ENCODE measurements at regions not wholly inside any gene's neighbourhood (a gene's known extent, or its start where the extent isn't known, plus 50 kb on each side); places are given as distances from the start of the nearest gene placed in this dataset.

- H3K4me1 Mint-ChIP-seq (ENCODE audit: low read depth), result no peaks in the 10 kb centered on the region
- no peaks in the 10 kb centered on the region for H3K36me3 Mint-ChIP-seq (ENCODE audit: low read depth)
- TF ChIP-seq, protein P1, sequence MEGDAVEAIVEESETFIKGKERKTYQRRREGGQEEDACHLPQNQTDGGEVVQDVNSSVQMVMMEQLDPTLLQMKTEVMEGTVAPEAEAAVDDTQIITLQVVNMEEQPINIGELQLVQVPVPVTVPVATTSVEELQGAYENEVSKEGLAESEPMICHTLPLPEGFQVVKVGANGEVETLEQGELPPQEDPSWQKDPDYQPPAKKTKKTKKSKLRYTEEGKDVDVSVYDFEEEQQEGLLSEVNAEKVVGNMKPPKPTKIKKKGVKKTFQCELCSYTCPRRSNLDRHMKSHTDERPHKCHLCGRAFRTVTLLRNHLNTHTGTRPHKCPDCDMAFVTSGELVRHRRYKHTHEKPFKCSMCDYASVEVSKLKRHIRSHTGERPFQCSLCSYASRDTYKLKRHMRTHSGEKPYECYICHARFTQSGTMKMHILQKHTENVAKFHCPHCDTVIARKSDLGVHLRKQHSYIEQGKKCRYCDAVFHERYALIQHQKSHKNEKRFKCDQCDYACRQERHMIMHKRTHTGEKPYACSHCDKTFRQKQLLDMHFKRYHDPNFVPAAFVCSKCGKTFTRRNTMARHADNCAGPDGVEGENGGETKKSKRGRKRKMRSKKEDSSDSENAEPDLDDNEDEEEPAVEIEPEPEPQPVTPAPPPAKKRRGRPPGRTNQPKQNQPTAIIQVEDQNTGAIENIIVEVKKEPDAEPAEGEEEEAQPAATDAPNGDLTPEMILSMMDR (IDR thresholded peaks at IDR 0.05), result no peak
- no peak overlapping the region for H3K4me3 Mint-ChIP-seq
- DNase-seq, result no peak
- peaks cover 39% of the 10 kb centered on the region for H3K9me3 Mint-ChIP-seq
- no peak overlapping the region for H3K27ac Mint-ChIP-seq
- no peaks in the 10 kb centered on the region for H3K27me3 Mint-ChIP-seq (ENCODE audit: insufficient read depth)
These were observed 120.9 kb downstream of the SLC17A6 start for GRCh38 chr11:22459048-22459447.

GRCh38 chr11:22458161-22458560, 120.0 kb downstream of the SLC17A6 start:
- TF ChIP-seq, protein P1 (IDR thresholded peaks at IDR 0.05), result no peak
- Mint-ChIP-seq H3K4me3 (no peak overlapping the region), H3K36me3 (ENCODE audit: low read depth) (no peaks in the 10 kb centered on the region), H3K27ac (no peak overlapping the region), H3K9me3 (peaks cover 34% of the 10 kb centered on the region), H3K4me1 (ENCODE audit: low read depth) (no peaks in the 10 kb centered on the region), H3K27me3 (ENCODE audit: insufficient read depth) (no peaks in the 10 kb centered on the region)
- DNase-seq, result no peak

DNA sequence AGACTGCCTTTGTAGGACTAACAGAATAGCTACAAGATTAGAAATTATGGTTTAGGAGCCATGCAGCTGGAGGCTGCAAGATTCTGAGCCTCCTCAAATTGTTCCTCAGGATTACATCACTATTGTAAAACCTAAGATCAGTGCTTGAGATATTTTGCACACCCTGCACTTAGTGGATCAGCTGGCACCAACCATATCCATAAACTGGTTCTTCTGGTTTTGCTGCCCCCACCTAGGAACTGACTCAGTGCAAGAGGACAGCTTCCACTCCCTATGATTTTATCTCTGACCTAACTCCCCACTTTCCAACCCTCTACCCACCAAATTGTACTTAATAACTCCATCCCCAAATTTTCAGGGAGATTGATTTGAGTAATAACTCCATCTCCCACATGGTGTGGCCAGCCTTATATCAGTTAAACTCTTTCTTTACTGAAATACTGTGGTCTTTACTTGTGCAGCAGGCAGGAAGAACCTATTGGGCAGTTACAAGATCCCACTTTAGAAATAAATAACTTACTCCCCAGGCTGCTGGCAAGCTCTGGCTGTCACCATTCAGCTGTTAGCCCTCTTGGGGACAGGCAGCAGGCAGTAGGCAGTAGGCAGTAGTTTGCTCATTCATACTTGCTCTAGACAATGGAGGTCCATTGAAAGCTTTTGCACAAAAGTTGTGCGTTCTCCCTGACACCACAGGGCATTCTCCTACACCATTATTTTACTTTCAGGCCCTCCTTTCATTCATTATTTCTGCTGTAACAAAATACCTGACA, 119.0 kb downstream of the SLC17A6 start:
- H3K36me3 Mint-ChIP-seq (ENCODE audit: low read depth), result no peaks in the 10 kb centered on the region
- no peak overlapping the region for H3K4me3 Mint-ChIP-seq
- H3K27ac Mint-ChIP-seq, result no peak overlapping the region

GRCh38 chr11:22454461-22455090, 116.4 kb downstream of the SLC17A6 start:
- Mint-ChIP-seq H3K4me3 (no peak overlapping the region), H3K36me3 (ENCODE audit: low read depth) (no peaks in the 10 kb centered on the region), H3K4me1 (ENCODE audit: low read depth) (no peaks in the 10 kb centered on the region), H3K27ac (no peak overlapping the region), H3K27me3 (ENCODE audit: insufficient read depth) (no peaks in the 10 kb centered on the region), H3K9me3 (peaks cover 32% of the 10 kb centered on the region)
- TF ChIP-seq, protein P1 (IDR thresholded peaks at IDR 0.05), result no peak
- DNase-seq, result no peak

More for the DNA sequence above, 119.0 kb downstream of the SLC17A6 start:
- Mint-ChIP-seq H3K9me3 (peaks cover 31% of the 10 kb centered on the region), H3K4me1 (ENCODE audit: low read depth) (no peaks in the 10 kb centered on the region), H3K27me3 (ENCODE audit: insufficient read depth) (no peaks in the 10 kb centered on the region)
- DNase-seq, result no peak
- TF ChIP-seq, protein P1 (IDR thresholded peaks at IDR 0.05), result no peak

DNA sequence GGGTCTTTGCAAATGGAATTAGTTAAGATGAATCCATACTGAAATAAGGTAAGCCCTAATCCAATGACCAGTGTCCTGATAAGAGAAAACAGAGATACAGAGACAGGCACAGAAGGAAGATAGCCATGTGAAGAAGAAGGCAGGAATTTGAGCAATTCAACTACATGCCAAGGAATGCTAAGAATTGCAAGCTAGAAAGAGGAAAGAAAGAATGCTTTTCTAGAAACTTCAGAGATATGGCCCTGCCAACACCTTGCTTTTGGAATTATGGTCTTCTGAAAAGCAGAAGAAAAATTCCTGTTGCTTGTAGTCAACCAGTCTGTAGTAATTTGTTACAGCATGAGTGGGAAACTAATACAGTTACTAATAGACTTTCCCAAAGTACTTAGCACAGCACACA, 111.3 kb downstream of the SLC17A6 start:
- Mint-ChIP-seq H3K27me3 (ENCODE audit: insufficient read depth) (no peaks in the 10 kb centered on the region), H3K36me3 (ENCODE audit: low read depth) (no peaks in the 10 kb centered on the region), H3K4me3 (no peak overlapping the region), H3K9me3 (peaks cover 50% of the 10 kb centered on the region), H3K4me1 (ENCODE audit: low read depth) (no peaks in the 10 kb centered on the region), H3K27ac (no peak overlapping the region)
- DNase-seq, result no peak
- TF ChIP-seq, protein P1 (IDR thresholded peaks at IDR 0.05), result no peak
